HG03066 (cell line): ENCODE measurements at regions not wholly inside any gene's neighbourhood (a gene's known extent, or its start where the extent isn't known, plus 50 kb on each side); places are given as distances from the start of the nearest gene placed in this dataset.

Source experiments
- ATAC-seq: cut with Tn5 transposase; IDR thresholded peaks from one replicate; pipeline ENCODE4 v1.9.1; 2021; ENCODE audit warnings: low read depth; ENCODE audit not compliant: unreplicated experiment

- ATAC-seq = no peak
These were observed 547.4 kb upstream of the ALCAM start for GRCh38 chr3:104819333-104819732.

DNA sequence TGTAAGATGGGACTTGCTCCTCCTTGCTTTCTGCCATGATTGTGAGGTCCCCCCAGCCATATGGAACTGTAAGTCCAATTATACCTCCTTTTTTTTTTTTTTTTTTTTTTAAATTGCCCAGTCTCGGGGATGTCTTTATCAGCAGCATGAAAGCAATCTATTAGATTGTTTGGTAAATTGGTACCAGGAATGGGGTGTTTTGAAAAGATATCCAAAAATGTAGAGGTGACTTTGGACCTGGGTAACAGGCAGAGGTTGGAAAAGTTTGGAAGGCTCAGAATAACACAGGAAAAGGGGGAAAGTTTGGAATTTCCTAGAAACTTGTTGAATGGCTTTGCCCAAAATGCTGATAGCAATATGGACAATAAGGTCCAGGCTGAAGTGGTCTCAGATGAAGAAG is 545.8 kb upstream of the ALCAM start:
- no peak for ATAC-seq

DNA sequence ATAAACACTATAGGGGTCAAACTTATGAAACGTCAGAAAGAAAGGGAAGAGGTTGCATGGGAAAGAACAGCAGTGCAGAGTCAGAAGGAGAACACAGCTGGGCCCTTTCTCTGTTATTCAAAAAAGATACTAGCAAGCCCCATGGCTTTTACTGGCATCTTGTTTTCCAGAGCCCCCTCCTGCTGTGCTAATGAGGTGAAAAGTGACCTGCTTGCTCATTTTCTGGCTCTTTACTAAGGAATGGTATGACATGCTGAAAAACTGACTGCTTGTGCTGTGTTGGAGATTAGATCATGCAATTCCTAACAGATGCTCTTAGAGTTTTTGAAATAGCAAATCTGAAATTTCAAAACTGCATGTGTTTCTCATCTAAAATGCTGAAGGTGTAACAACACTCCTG is 541.6 kb upstream of the ALCAM start:
- ATAC-seq = no peak

- no peak for ATAC-seq
These were observed 535.6 kb upstream of the ALCAM start for GRCh38 chr3:104831071-104831470.

GRCh38 chr3:104832530-104832929 is 534.2 kb upstream of the ALCAM start:
- no peak for ATAC-seq

GRCh38 chr3:104835376-104835775 is 531.3 kb upstream of the ALCAM start:
- no peak for ATAC-seq

GRCh38 chr3:104846270-104846669 is 520.4 kb upstream of the ALCAM start:
- no peak for ATAC-seq

GRCh38 chr3:104849070-104849469 is 517.6 kb upstream of the ALCAM start:
- ATAC-seq = no peak

DNA sequence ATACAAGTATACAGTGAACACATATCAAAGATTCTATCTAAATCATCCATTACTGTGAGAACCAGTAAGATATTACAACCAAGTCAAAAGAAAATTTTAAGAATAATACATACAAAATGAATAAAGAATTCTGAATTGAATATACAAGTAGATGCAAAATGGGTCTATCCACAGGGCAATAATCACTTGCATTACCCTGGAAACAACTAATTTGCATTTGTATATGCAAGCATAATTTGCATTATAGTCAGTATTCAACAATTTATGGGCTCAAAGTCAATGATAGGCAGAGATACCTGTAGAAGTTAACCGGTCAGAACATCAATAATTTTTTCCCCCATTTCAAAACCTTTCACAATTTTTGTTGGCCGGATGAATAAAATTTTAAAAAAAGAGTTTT is 512.2 kb upstream of the ALCAM start:
- no peak for ATAC-seq

DNA sequence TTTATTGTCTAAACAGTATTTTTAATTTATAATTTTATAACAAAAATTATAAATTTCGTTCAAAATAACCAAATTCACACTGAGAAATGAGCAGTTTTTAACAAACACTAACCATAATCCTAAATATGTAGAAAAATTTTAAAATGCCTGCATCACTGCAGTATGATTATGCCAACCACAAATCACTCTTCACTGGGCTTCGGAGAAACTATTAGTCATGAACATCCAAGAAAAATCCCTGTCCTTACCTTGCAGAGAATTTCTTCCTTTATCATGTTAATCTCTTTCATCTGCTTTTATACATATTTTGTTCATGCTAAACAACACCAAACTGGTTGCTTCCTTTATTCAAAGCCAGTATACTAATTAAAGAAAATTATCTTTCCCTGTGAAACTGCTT is 511.0 kb upstream of the ALCAM start:
- ATAC-seq = no peak

DNA sequence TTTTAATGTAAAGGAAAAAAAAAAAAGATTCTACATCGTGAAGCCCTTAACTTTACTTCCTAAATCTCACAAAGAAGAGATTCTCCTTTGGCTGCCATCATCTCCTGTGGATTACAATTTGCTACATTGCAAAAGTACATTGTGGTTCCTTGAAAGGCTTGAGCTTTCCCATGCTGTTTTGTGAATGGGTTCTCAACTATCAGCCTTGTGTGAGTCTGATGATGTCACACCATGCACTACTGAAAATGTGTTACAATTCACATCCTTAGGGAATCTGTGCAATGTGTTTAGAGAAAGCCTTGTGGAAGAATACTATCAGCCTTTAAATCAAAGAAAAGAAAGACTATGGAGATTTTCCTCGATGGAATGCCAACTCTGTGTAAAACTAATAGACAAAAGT is 510.0 kb upstream of the ALCAM start:
- ATAC-seq = no peak

- no peak for ATAC-seq
These were observed 498.4 kb upstream of the ALCAM start for GRCh38 chr3:104868291-104868690.

GRCh38 chr3:104870276-104870675 is 496.4 kb upstream of the ALCAM start:
- ATAC-seq = no peak

DNA sequence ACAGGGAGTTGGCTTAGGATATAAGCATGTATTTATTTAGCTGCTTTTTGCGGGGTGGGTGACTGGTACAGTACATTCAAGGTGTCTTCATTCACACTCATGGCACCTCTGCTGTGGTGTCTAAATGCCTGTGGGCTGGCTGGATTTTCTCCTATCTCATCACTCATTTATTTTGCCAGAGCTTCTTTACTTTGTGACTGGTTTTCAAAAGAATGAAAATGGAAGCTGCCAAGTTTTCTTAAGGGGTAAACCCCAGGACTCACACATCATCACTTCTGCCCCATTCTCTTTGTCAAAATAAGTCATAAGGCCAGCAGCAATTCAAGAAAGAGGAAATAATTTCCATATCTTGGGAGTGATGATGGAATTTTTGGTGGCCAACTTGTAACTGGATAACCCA is 493.4 kb upstream of the ALCAM start:
- ATAC-seq = no peak

DNA sequence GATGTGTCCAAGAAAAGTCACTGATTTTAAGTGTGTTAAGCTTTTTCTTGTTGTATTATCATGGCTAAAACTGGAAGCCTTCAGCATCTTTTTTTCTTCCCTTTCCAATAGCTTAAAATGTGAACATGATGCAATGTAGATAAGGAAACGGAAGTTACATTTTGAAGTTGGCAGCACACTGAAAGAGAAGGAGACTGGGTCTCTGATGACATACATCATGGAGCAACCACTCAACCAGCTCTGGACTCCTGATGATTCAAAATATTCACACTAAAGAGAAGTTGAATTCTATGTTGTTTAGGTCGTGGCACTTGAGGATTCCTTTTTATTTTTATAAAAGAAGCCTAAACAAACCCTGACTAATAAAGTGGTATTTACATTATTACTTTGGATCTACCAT is 488.3 kb upstream of the ALCAM start:
- ATAC-seq = no peak

GRCh38 chr3:104879919-104880318 is 486.8 kb upstream of the ALCAM start:
- ATAC-seq = no peak

DNA sequence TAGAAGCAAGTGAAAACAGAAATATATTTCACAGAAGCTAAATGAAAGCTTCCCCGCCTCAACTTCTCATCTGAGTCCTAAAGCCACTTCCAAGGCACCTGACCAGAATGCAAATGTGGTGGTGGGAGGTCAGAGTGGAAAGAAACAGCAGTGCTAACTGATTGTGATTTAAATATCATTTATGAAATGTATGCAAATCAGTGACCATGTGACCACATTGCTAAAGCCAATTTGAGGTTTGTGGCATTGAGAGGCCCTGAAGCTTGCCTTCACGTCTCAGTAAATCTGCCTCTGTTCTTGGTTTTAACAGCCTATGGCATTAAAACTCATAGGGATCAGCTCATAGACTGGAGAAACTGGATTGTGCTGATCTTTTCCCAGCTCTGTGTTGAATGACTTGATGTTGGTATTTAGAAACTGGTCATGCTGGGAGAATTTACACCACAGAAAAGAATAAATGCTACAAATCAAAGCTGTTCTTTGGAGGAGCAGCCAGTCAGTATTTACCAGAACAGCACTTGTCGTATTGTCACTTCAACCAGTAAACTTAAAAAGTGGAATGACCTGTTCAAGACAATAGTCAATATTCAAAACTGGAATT is 481.4 kb upstream of the ALCAM start:
- ATAC-seq = no peak

DNA sequence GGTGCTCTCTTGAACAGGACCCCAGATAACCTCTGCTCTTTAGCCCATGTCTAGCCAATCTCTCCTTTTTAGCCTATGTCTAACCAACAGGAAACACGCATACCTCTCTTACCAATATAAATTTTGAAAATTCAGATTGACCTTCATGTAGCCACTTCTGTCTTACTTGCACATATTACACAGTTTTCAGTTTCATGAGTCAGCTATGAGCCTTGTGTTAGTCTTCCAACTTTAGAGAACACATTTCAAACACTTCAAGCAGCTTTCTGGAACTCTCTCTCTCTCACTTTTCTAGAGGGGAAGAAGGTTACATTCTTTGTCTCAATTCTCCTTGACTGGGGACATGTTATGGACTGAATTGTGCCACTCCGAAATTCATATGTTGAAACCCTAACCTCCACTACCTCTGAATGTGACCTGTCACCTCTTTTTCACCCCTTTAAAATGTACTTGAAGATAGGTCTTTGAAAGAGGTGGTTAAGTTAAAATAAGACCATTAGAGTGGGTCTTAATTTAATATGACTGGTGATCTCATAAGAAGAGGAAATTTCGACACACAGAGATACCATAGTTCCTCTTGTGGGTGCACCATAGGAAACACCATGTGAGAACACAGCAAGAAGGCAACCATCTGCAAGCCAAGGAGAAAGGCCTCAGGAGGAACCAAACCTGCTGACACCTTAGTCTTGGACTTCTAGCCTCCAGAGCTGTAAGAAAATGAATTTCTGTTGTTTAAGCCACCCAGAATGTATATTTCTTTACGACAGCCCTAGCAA is 480.3 kb upstream of the ALCAM start:
- ATAC-seq = no peak

DNA sequence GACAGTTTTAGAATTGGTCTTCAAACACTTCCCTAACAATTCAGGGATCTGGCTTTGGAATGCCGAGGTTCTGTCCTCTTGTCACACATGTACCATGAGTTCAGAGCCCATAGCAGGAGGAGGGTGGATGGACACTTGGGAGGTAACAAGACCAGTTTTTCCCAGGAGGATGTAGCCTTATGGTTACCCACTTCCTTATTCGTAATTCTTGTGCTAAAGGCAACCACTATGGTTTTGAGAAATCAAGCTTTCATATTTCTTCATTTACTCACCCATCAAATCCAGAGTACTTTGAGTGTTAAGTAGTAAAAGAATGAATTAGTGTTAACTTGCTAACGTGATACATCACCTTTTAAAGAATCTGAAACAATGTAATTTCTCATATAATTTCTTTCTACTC is 479.6 kb upstream of the ALCAM start:
- ATAC-seq = no peak

DNA sequence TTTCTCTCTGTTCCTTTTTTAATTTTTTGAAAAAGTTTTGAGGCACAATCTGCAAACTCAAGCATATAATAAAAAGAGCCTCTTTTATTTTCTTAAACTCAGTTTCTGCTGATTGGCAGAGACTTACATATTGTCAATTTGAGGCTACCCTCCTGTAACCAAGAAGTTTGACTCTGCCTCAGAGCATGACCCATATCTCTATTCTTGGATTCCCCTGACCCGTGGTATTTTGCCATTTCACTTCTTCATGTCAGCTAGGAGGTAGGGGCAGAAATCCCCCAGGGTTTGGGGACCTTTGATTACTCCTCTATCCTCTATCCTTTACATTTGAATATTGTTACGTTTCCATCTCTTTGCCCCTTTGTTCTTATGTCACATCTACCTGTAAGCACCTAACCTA is 479.1 kb upstream of the ALCAM start:
- no peak for ATAC-seq

DNA sequence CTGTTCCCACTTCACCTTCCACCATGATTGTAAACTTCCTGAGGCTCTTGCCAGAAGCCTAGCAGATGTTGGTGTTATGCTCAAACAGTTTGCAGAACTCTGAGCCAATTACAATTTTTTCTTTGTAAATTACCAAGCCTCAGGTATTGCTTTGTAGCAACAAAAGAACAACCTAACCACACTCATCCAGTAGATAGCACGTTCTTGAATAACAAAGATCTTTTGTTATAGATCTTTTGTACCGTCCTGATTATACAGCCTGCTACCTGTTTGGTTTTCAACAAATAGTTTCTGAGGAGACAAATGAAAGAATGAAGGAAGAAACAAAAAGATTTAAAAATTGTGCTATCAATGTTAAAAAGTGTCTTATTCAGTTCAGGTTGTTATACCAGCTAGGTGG is 474.7 kb upstream of the ALCAM start:
- ATAC-seq = no peak

GRCh38 chr3:104896624-104897023 is 470.1 kb upstream of the ALCAM start:
- ATAC-seq = no peak

- ATAC-seq = no peak
These were observed 465.3 kb upstream of the ALCAM start for GRCh38 chr3:104901396-104901795.
